ENCODE measurements at regions not wholly inside any gene's neighbourhood (a gene's known extent, or its start where the extent isn't known, plus 50 kb on each side); places are given as distances from the start of the nearest gene placed in this dataset.

- H3F3A ChIP-seq (ENCODE audit: low read length, unreplicated experiment), result no peaks in the 10 kb centered on the region
- no peaks in the 10 kb centered on the region for H4K20me1 ChIP-seq (ENCODE audit: low read length)
- H2AFZ ChIP-seq (ENCODE audit: low read length), result no peak overlapping the region
- intact Hi-C loops (cut with micrococcal nuclease), result no loop called here
- no peaks in the 10 kb centered on the region for H3K9me3 ChIP-seq (ENCODE audit: low read length)
- TF ChIP-seq EZH2phosphoT487 (IDR thresholded peaks at IDR 0.05; ENCODE audit: borderline replicate concordance, low read length), result no peak
- TF ChIP-seq EZH2 (IDR thresholded peaks at IDR 0.05; ENCODE audit: low read length, unreplicated experiment), result no peak
- TF ChIP-seq CTCF (conservative IDR thresholded peaks at IDR 0.05; ENCODE audit: low read depth, low read length), result no peak
- no peak overlapping the region for H3K27ac ChIP-seq (ENCODE audit: low read length)
- no TSS peak for BruUV-seq (replicated peaks)
- ChIA-PET POLR2A (ENCODE audit: unreplicated experiment) (no interaction called here), CTCF (no interaction called here)
- no peak for DNase-seq
- H3K9me2 ChIP-seq (replicated peaks; ENCODE audit: low read length), result no peaks in the 10 kb centered on the region
- ATAC-seq, result no peak
- H3K27me3 ChIP-seq (ENCODE audit: low read length), result no peaks in the 10 kb centered on the region
- H3K4me2 ChIP-seq (ENCODE audit: low read length), result no peak overlapping the region
- H3K36me3 ChIP-seq (ENCODE audit: low read depth, low read length), result no peaks in the 10 kb centered on the region
- no peaks in the 10 kb centered on the region for H3K4me1 ChIP-seq (ENCODE audit: insufficient read depth, low read length)
- no peaks in the 10 kb centered on the region for H3K79me2 ChIP-seq (ENCODE audit: low read length)
- H3K9ac ChIP-seq (ENCODE audit: low read length), result no peak overlapping the region
- H3K4me3 ChIP-seq (ENCODE audit: low read length), result no peak overlapping the region
These were observed 386.5 kb upstream of the SPRY2 start for GRCh38 chr13:80727321-80727975.

DNA sequence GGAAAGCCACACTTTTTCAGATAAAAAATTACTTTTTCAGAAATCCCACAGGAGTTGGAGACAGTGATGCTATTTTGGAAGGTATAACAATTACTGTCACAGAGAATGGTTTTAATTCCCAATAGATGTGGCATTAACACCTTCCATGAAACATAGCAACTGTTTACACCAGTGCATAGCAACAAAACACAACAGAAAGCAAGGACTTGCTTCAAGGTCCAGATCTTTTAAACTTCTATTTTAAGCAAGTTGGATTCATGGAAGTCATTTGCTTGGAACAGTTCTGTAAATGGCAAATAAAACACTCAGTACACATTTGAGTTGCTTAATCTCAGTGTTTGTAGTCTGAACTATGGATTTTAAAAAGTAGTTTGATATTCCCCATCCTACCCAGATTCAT is 385.9 kb upstream of the SPRY2 start:
- Histone ChIP-seq H3K27me3 (ENCODE audit: low read length) (no peaks in the 10 kb centered on the region), H3K4me2 (ENCODE audit: low read length) (no peak overlapping the region), H3K36me3 (ENCODE audit: low read depth, low read length) (no peaks in the 10 kb centered on the region), H3F3A (ENCODE audit: low read length, unreplicated experiment) (no peaks in the 10 kb centered on the region), H3K4me3 (ENCODE audit: low read length) (no peak overlapping the region), H3K79me2 (ENCODE audit: low read length) (no peaks in the 10 kb centered on the region), H3K9me2 (replicated peaks; ENCODE audit: low read length) (no peaks in the 10 kb centered on the region), H2AFZ (ENCODE audit: low read length) (no peak overlapping the region), H4K20me1 (ENCODE audit: low read length) (no peaks in the 10 kb centered on the region), H3K27ac (ENCODE audit: low read length) (no peak overlapping the region), H3K9me3 (ENCODE audit: low read length) (no peaks in the 10 kb centered on the region), H3K9ac (ENCODE audit: low read length) (no peak overlapping the region), H3K4me1 (ENCODE audit: insufficient read depth, low read length) (no peaks in the 10 kb centered on the region)
- DNase-seq (no peak), ATAC-seq (no peak)
- ChIA-PET POLR2A (ENCODE audit: unreplicated experiment) (no interaction called here), CTCF (no interaction called here)
- intact Hi-C loops (cut with micrococcal nuclease), result no loop called here
- TF ChIP-seq EZH2phosphoT487 (IDR thresholded peaks at IDR 0.05; ENCODE audit: borderline replicate concordance, low read length), result no peak
- no peak for TF ChIP-seq EZH2 (IDR thresholded peaks at IDR 0.05; ENCODE audit: low read length, unreplicated experiment)
- no peak for TF ChIP-seq CTCF (conservative IDR thresholded peaks at IDR 0.05; ENCODE audit: low read depth, low read length)
- BruUV-seq (replicated peaks), result no TSS peak

DNA sequence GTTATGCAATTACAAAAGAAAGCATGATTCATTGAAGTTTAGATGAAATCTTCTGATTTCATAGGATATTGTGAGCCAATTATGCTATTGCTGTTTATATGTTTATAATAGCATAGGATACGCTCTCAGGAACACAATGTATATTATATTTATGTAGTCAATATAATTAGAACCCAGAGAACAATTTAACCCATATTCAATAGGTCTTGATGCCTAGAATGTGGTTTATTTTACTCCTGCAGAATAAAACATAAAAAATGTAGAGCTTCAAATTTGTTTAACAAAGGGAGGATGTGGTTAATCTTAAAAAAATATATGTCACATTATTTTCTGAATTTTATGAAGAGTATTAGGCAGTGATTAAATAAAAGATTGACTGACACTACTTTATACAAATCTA is 380.8 kb upstream of the SPRY2 start:
- Histone ChIP-seq H3K4me2 (ENCODE audit: low read length) (no peak overlapping the region), H3K4me3 (ENCODE audit: low read length) (no peak overlapping the region), H3K27ac (ENCODE audit: low read length) (no peak overlapping the region), H3F3A (ENCODE audit: low read length, unreplicated experiment) (no peaks in the 10 kb centered on the region), H3K9ac (ENCODE audit: low read length) (no peak overlapping the region), H3K9me2 (replicated peaks; ENCODE audit: low read length) (no peaks in the 10 kb centered on the region), H2AFZ (ENCODE audit: low read length) (no peak overlapping the region), H3K9me3 (ENCODE audit: low read length) (no peaks in the 10 kb centered on the region), H3K27me3 (ENCODE audit: low read length) (no peaks in the 10 kb centered on the region), H4K20me1 (ENCODE audit: low read length) (no peaks in the 10 kb centered on the region), H3K36me3 (ENCODE audit: low read depth, low read length) (no peaks in the 10 kb centered on the region), H3K79me2 (ENCODE audit: low read length) (no peaks in the 10 kb centered on the region), H3K4me1 (ENCODE audit: insufficient read depth, low read length) (no peaks in the 10 kb centered on the region)
- ChIA-PET CTCF (no interaction called here), POLR2A (ENCODE audit: unreplicated experiment) (no interaction called here)
- intact Hi-C loops (cut with micrococcal nuclease), result no loop called here
- BruUV-seq (replicated peaks), result no TSS peak
- no peak for DNase-seq
- no peak for ATAC-seq
- TF ChIP-seq CTCF (conservative IDR thresholded peaks at IDR 0.05; ENCODE audit: low read depth, low read length), result no peak
- TF ChIP-seq EZH2phosphoT487 (IDR thresholded peaks at IDR 0.05; ENCODE audit: borderline replicate concordance, low read length), result no peak
- TF ChIP-seq EZH2 (IDR thresholded peaks at IDR 0.05; ENCODE audit: low read length, unreplicated experiment), result no peak
